NCI-H345 treated with DMSO at 0.1 percent for 48 hours (cell line): ENCODE measurements at regions not wholly inside any gene's neighbourhood (a gene's known extent, or its start where the extent isn't known, plus 50 kb on each side); places are given as distances from the start of the nearest gene placed in this dataset.

Experiments
- DNase-seq: peaks from one replicate; lab custom pipeline; 2025; ENCODE audit not compliant: unreplicated experiment; lab: John Stamatoyannopoulos, UW

DNA sequence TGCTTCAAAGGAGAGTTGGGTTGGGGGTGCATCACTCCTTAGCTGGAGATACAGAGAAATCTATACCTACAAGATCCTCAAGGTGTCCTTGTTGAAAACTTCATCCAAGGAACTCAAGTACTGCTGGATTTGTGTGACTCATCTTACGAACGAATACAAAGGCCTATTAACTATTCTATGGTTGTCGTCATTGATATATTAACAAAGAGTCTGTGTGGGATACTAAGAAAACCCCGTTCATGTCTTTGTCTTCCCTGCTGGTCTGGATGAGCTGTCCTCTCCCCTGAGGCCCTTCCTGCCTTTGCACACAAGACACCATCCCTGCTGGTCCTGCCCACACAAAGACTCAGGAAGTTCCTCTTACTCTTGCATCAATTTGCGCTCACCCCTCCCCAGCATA is 54.9 kb upstream of the IRF2 start:
- no peak for DNase-seq

DNA sequence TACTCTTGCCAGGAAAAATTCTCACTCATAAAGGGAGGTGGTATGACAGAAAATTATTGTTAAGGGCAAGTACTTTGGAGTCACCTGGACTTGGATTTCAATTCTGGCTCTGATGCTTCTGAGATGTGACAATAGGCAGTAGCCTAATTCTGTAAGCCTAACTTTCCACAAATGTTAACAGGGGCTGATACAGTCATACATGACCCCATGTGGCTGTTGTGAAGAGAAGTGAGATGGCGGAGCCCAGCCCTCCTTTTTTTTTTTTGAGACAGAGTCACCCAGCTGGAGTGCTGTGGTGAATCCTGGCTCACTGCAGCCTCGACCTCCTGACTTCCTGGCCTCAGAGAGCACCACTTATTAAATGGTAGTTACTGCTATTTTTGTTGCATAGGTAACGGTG is 54.4 kb upstream of the IRF2 start:
- DNase-seq, result no peak

DNA sequence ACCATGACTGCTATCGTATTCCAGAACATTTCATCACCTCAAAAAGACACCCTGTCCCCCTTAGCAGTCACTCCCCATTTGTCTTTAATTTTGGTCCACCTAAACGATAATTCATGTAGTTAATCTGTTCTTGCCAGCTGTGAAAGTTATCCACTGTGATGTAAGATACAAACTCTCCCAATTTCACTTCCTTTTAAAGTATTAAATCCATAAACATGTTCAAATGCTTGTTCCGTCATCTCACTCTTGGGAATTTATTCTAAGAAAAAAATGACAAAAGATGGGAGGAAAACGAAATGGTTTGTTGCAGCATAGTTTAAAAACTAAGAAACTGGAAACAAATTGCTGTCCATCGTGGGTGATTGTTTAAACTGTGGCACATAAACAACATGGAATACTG is 53.7 kb upstream of the IRF2 start:
- no peak for DNase-seq

DNA sequence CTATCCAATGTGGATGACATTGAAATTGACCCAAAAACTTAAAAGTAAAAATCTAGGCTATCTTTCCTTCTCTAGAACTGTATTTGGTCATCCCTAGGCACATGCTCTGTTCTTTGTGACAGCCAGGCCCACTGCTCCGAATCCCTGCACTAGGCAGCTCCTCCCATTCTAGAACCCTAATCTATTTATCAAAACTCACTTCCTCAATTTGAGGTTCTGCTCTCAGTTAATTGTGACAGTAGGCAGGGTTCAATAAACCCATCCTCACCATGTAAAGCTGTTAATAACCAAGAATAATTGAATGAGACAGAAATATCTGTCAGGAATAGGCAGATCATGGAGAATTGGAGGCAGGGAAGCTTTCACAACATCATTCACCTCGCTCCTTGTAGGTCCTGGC is 51.9 kb upstream of the IRF2 start:
- DNase-seq, result no peak
